Kidney (tissue), 13 donors: ENCODE measurements at regions not wholly inside any gene's neighbourhood (a gene's known extent, or its start where the extent isn't known, plus 50 kb on each side); places are given as distances from the start of the nearest gene placed in this dataset.

Experiments
- DNase-seq, 5 donors: peaks; one replicate each; pipeline ENCODE4 v3.0.0-alpha.2; 2013 to 2020
- FAIRE-seq: peaks from 2 replicates; lab custom pipeline; 2012; peaks lifted over from hg19 to GRCh38; lab: Jason Lieb, UNC
- H3K27ac ChIP-seq, 2 donors: one replicate each; pipeline ENCODE4 v1.7.0; 2013; ENCODE audit warnings: low read depth in 2 of 2, low read length in 2 of 2, inconsistent platforms in 1 of 2
- H3K27me3 ChIP-seq: one replicate; pipeline ENCODE4 v1.7.1; 2013; ENCODE audit warnings: low read length, inconsistent platforms; ENCODE audit not compliant: control insufficient read depth, insufficient read depth
- H3K36me3 ChIP-seq, 3 donors: one replicate each; pipeline versions ENCODE4 v1.7.0 to v1.7.1; 2013; ENCODE audit warnings: low read length in 3 of 3, control low read depth in 1 of 3, inconsistent platforms in 1 of 3; ENCODE audit not compliant: insufficient read depth in 3 of 3, control insufficient read depth in 2 of 3
- H3K4me1 ChIP-seq, 3 donors: one replicate each; pipeline versions ENCODE4 v1.7.0 to v1.7.1; 2013; ENCODE audit warnings: low read length in 3 of 3, inconsistent platforms in 1 of 3, low read depth in 1 of 3; ENCODE audit not compliant: control insufficient read depth in 2 of 3, insufficient read depth in 2 of 3
- H3K4me3 ChIP-seq, 3 donors: one replicate each; pipeline versions ENCODE4 v1.7.0 to v1.8.1; 2013; ENCODE audit warnings: low read length in 3 of 3, control low read depth in 1 of 3, inconsistent platforms in 1 of 3
- H3K9ac ChIP-seq, 3 donors: one replicate each; pipeline versions ENCODE4 v1.7.0 to v1.7.1; 2013; ENCODE audit warnings: low read length in 3 of 3, control low read depth in 1 of 3, inconsistent platforms in 1 of 3
- H3K9me3 ChIP-seq, 3 donors: one replicate each; pipeline versions ENCODE4 v1.7.0 to v1.7.1; 2013; ENCODE audit warnings: low read length in 3 of 3, control low read depth in 1 of 3, inconsistent platforms in 1 of 3; ENCODE audit not compliant: control insufficient read depth in 2 of 3, insufficient read depth in 1 of 3
- CTCF ChIP-seq: IDR thresholded peaks from 3 replicates; pipeline ENCODE4 v1.5.1; 2012; ENCODE audit warnings: mild to moderate bottlenecking, moderate library complexity, borderline replicate concordance; ENCODE audit not compliant: insufficient read depth; ENCODE audit errors: extremely low read depth
- intact Hi-C: fragments of 100-400 bp; cut with DNase I; formaldehyde crosslinking; loops from one replicate; pipeline ENCODE4 v1.11.1; 2022
- donor health status: control.
- donor health status: control.
- donor health status: control.
- donor health status: control.
- donor health status: control.
- donor health status: DM: yes; HTN: yes; CAD: no.
- donor health status: Normal renal cell carcinoma (clear cell type).

- Histone ChIP-seq H3K4me3 (no peak overlapping the region), H3K4me1 (no peaks in the 10 kb centered on the region), H3K27ac (no peak overlapping the region), H3K27me3 (no peaks in the 10 kb centered on the region), H3K9me3 (no peaks in the 10 kb centered on the region), H3K9ac (no peak overlapping the region), H3K36me3 (no peaks in the 10 kb centered on the region)
- FAIRE-seq (peak; percentile 94), DNase-seq (peak in 1 of 5 donors; percentile 3)
- no peak for TF ChIP-seq CTCF
- intact Hi-C loops, result no loop called here
Measured at GRCh38 chr21:25457411-25457810, 149.9 kb downstream of the MRPL39 start.

- DNase-seq (no peak), FAIRE-seq (no peak)
- no peak for TF ChIP-seq CTCF
- Histone ChIP-seq H3K27me3 (no peaks in the 10 kb centered on the region), H3K4me1 (no peaks in the 10 kb centered on the region), H3K36me3 (no peaks in the 10 kb centered on the region), H3K27ac (no peak overlapping the region), H3K4me3 (no peak overlapping the region), H3K9ac (no peak overlapping the region), H3K9me3 (no peaks in the 10 kb centered on the region)
- intact Hi-C loops, result no loop called here
Measured at GRCh38 chr21:25456672-25457071, 150.6 kb downstream of the MRPL39 start.

GRCh38 chr21:25453524-25453923 is 153.8 kb downstream of the MRPL39 start:
- Histone ChIP-seq H3K27me3 (no peaks in the 10 kb centered on the region), H3K4me1 (no peaks in the 10 kb centered on the region), H3K36me3 (no peaks in the 10 kb centered on the region), H3K4me3 (no peak overlapping the region), H3K27ac (no peak overlapping the region), H3K9me3 (no peaks in the 10 kb centered on the region), H3K9ac (no peak overlapping the region)
- intact Hi-C loops, result no loop called here
- TF ChIP-seq CTCF, result no peak
- FAIRE-seq, result no peak
- DNase-seq, result no peak

- DNase-seq (no peak), FAIRE-seq (no peak)
- H3K9me3 ChIP-seq, result no peaks in the 10 kb centered on the region
- no peaks in the 10 kb centered on the region for H3K27me3 ChIP-seq
- H3K4me1 ChIP-seq, result no peaks in the 10 kb centered on the region
- TF ChIP-seq CTCF, result no peak
- H3K9ac ChIP-seq, result no peak overlapping the region
- H3K36me3 ChIP-seq, result no peaks in the 10 kb centered on the region
- H3K4me3 ChIP-seq, result no peak overlapping the region
- intact Hi-C loops, result no loop called here
- no peak overlapping the region for H3K27ac ChIP-seq
Measured at GRCh38 chr21:25449950-25450349, 157.3 kb downstream of the MRPL39 start.
